Choroid plexus epithelial cell (primary cell): ENCODE measurements at regions not wholly inside any gene's neighbourhood (a gene's known extent, or its start where the extent isn't known, plus 50 kb on each side); places are given as distances from the start of the nearest gene placed in this dataset.

Source experiments
- DNase-seq: peaks from one replicate; pipeline ENCODE4 v3.0.0-alpha.2; 2010; ENCODE audit warnings: low read depth
- H3K4me3 ChIP-seq: 2 replicates; pipeline ENCODE4 v1.5.1; 2011; ENCODE audit warnings: low read depth, mild to moderate bottlenecking, control low read depth, low read length, moderate library complexity
- CTCF ChIP-seq: conservative IDR thresholded peaks from 2 replicates; pipeline ENCODE4 v1.5.1; 2011; ENCODE audit warnings: low read depth, mild to moderate bottlenecking, control low read depth, inconsistent platforms, low read length, moderate library complexity

GRCh38 chr5:61777292-61777691, 445.2 kb downstream of the ZSWIM6 start:
- no peak overlapping the region for H3K4me3 ChIP-seq
- no peak for TF ChIP-seq CTCF
- no peak for DNase-seq

- no peak for TF ChIP-seq CTCF
- no peak for DNase-seq
- no peak overlapping the region for H3K4me3 ChIP-seq
These were observed 447.7 kb downstream of the ZSWIM6 start for GRCh38 chr5:61779743-61780142.

- TF ChIP-seq CTCF, result no peak
- no peak for DNase-seq
- H3K4me3 ChIP-seq, result no peak overlapping the region
These were observed 451.4 kb downstream of the ZSWIM6 start for GRCh38 chr5:61783481-61783880.

GRCh38 chr5:61784341-61784740, 452.3 kb downstream of the ZSWIM6 start:
- no peak for DNase-seq
- H3K4me3 ChIP-seq, result no peak overlapping the region
- TF ChIP-seq CTCF, result no peak

- H3K4me3 ChIP-seq, result no peak overlapping the region
- no peak for TF ChIP-seq CTCF
- DNase-seq, result no peak
These were observed 456.5 kb downstream of the ZSWIM6 start for GRCh38 chr5:61788548-61788947.

- no peak for DNase-seq
- no peak for TF ChIP-seq CTCF
- no peak overlapping the region for H3K4me3 ChIP-seq
These were observed 457.9 kb downstream of the ZSWIM6 start for GRCh38 chr5:61790007-61790406.

- no peak for TF ChIP-seq CTCF
- no peak overlapping the region for H3K4me3 ChIP-seq
- no peak for DNase-seq
These were observed 458.6 kb downstream of the ZSWIM6 start for GRCh38 chr5:61790678-61791077.
